Suprapubic skin (tissue), 3 donors: ENCODE measurements at regions not wholly inside any gene's neighbourhood (a gene's known extent, or its start where the extent isn't known, plus 50 kb on each side); places are given as distances from the start of the nearest gene placed in this dataset.

ENCODE experiments used
- EP300 ChIP-seq: sonication (generic); formaldehyde crosslinking; IDR thresholded peaks from one replicate; pipeline ENCODE4 v1.6.1; 2017; ENCODE audit warnings: antibody characterized with exemption
- TF ChIP-seq, protein P1 (sequence below), 2 donors: fragments of 200-600 bp in 1 of 2; fragments of 450-650 bp in 1 of 2; sonication (generic) in 1 of 2; IDR thresholded peaks; one replicate each; pipeline ENCODE4 v1.5.1; 2016 to 2019; ENCODE audit warnings: antibody characterized with exemption in 2 of 2, mild to moderate bottlenecking in 1 of 2, moderate library complexity in 1 of 2

DNA sequence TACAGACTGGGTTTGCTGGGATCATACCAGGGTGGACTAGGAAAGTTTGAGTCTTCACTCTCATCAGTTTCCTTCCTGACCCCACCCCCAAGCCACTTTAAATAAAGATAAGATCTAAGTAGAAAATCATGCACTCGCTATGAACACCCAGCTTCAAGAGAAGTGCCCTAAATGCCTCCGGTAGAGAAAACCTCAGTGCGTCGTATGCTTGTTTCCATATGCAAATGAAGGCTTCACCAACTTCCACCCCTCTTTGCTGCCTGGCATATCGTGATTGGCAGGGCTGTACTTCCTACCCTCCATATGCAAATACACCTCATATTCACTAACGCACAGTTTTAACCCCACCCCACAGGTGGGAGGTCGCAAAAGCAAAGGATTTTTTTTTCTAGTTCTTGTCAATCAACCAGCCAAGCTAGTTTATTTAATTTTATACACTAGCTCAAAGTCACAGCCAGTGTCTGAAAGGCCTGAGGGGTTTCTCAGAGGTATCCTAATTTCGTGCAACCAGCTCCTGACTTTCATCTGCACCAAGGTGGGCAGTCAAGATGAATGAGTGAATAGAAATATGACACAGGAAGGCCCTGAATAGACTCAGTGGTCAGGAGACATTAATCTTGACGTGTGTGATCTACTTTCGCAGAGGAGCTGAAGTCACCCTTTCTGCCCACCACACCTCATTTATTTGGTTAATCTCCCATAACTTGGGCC is 121.1 kb upstream of the TSHZ3 start:
- TF ChIP-seq, protein P1, sequence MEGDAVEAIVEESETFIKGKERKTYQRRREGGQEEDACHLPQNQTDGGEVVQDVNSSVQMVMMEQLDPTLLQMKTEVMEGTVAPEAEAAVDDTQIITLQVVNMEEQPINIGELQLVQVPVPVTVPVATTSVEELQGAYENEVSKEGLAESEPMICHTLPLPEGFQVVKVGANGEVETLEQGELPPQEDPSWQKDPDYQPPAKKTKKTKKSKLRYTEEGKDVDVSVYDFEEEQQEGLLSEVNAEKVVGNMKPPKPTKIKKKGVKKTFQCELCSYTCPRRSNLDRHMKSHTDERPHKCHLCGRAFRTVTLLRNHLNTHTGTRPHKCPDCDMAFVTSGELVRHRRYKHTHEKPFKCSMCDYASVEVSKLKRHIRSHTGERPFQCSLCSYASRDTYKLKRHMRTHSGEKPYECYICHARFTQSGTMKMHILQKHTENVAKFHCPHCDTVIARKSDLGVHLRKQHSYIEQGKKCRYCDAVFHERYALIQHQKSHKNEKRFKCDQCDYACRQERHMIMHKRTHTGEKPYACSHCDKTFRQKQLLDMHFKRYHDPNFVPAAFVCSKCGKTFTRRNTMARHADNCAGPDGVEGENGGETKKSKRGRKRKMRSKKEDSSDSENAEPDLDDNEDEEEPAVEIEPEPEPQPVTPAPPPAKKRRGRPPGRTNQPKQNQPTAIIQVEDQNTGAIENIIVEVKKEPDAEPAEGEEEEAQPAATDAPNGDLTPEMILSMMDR (IDR thresholded peaks at IDR 0.05): no peak
- no peak for TF ChIP-seq EP300
